GM10248 (cell line): ENCODE measurements at regions not wholly inside any gene's neighbourhood (a gene's known extent, or its start where the extent isn't known, plus 50 kb on each side); places are given as distances from the start of the nearest gene placed in this dataset.

Experiments
- CTCF ChIA-PET: fragments of 300-600 bp; sonication (Branson Sonifier 250); formaldehyde crosslinking; extraction: SDS; loops from one replicate; lab custom pipeline; 2021; ENCODE audit warnings: antibody characterized with exemption; lab: Yijun Ruan, JAX
- POLR2A ChIA-PET: fragments of 350-650 bp; sonication (Branson Sonifier 250); formaldehyde crosslinking; extraction: SDS; loops from one replicate; lab custom pipeline; 2020; ENCODE audit warnings: antibody characterized with exemption; lab: Yijun Ruan, JAX
- DNase-seq: peaks from one replicate; pipeline ENCODE4 v3.0.0; 2012; ENCODE audit errors: extremely low spot score
- CTCF ChIP-seq: IDR thresholded peaks from 2 replicates; pipeline ENCODE4 v1.5.1; 2012; ENCODE audit warnings: mild to moderate bottlenecking, low read depth; ENCODE audit errors: extremely low read depth, missing control alignments, control extremely low read depth

GRCh38 chr7:53776323-53776722 lies 740.9 kb downstream of the POM121L12 start:
- no peak for DNase-seq
- ChIA-PET POLR2A (no interaction called here), CTCF (no interaction called here)
- no peak for TF ChIP-seq CTCF

GRCh38 chr7:53789741-53790140 lies 752.4 kb upstream of the VSTM2A start:
- ChIA-PET CTCF (no interaction called here), POLR2A (no interaction called here)
- DNase-seq: no peak

GRCh38 chr7:53794816-53795215 lies 747.4 kb upstream of the VSTM2A start:
- POLR2A ChIA-PET: no interaction called here
- CTCF ChIA-PET: no interaction called here
- TF ChIP-seq CTCF: no peak
- DNase-seq: no peak

More at GRCh38 chr7:53789741-53790140, 752.4 kb upstream of the VSTM2A start:
- TF ChIP-seq CTCF: no peak

GRCh38 chr7:53800746-53801145 lies 741.4 kb upstream of the VSTM2A start:
- no peak for TF ChIP-seq CTCF
- ChIA-PET CTCF (interaction anchor here (0.7 kb wide), 1 partner anchor 20 kb away, joined by 3 read pairs; no protein-coding TSS in a partner anchor), POLR2A (no interaction called here)
- DNase-seq: no peak

GRCh38 chr7:53806119-53806518 lies 736.1 kb upstream of the VSTM2A start:
- DNase-seq: no peak
- CTCF ChIA-PET: no interaction called here
- TF ChIP-seq CTCF: no peak
- POLR2A ChIA-PET: no interaction called here

GRCh38 chr7:53811555-53812079 lies 730.6 kb upstream of the VSTM2A start:
- no peak for DNase-seq
- TF ChIP-seq CTCF: no peak
- POLR2A ChIA-PET: no interaction called here
- CTCF ChIA-PET: no interaction called here

- no peak for TF ChIP-seq CTCF
- DNase-seq: no peak
- ChIA-PET CTCF (no interaction called here), POLR2A (no interaction called here)
These were observed 730.0 kb upstream of the VSTM2A start for GRCh38 chr7:53812135-53812534.
